DMS114 treated with DMSO at 0.1 percent for 48 hours (cell line): ENCODE measurements at regions not wholly inside any gene's neighbourhood (a gene's known extent, or its start where the extent isn't known, plus 50 kb on each side); places are given as distances from the start of the nearest gene placed in this dataset.

Source experiments
- DNase-seq: peaks from one replicate; lab custom pipeline; 2025; ENCODE audit not compliant: unreplicated experiment; lab: John Stamatoyannopoulos, UW

DNA sequence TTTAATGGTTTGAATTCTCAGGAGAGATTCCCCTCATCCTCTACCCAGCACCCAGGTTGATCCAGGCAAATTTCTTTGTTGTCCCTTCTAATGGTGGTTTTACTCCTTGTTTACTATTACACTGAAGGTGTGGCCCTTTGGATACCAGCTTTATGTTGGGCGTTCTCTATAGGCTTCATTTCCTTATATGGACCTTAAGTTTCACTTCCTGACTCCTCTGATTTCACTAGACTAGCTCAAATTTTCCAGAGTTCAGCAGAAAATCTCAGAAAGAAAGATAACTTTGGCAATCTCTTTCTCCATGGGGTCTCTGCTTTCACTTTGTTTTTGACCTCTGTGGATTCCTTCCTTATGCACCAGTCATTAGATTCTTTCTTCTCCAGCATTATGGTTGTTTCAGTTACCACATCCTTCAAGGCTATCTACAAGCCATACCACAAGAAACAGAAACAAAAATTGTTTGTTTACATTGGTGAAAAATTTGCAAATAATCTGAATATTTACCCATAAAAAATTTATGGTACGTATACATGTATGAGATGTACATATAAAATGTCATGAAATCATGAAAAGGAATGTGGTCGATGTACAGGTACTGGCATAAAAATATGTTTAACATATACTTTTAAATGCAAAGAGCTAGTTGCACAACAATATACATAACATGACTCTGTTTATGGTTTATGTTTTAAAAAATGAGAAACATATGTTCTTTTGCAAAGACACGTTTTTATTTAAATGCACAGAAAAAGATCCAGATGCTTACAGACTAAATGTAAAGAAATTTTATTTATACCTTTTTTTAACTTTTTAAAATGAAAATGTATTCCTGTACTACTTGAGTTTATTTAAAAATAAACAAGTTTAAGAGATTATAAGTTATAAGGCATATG lies 212.6 kb downstream of the LACC1 start:
- DNase-seq: no peak

DNA sequence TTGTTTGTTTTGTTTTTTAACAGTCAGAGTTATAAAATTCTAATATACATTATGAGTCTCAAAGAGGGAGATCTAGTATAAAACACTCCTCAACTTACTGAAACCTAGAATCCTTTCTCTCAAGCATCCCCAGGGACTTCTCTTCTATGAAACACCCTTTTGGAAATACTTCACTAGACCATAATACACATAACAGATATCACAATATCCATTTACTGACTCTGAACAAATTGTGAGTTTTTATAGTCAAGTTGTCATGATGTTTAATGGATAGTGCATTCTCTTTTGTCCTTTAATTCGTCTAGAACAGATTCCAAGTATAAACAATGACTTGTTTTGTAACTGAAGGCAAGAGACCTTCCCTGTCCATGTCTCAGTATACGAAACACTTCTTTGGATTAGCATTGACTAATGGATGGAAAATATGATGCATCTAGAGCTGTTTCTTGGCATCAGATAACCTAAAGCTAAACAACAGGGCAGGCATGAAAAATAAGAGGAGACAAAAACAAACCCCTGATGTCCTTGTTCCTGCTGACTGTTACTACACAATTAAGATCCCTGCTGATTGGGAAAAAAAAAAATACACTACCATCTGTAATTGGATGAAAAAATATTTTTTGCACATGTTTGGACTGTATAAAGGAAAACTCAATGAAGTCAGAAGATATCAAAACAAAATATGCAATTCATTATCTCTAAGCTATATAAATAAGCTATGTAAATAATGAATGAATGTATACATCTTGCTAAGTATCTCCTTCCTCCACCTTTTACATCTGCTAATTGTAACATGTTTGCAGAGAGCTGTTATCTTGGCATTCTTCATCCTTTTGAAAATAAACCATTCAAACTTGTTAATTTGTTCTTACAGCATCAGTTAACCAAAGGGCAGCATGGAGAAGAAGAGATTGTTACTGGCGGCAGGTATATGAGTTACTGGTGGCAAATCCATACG lies 214.2 kb downstream of the LACC1 start:
- DNase-seq: no peak

DNA sequence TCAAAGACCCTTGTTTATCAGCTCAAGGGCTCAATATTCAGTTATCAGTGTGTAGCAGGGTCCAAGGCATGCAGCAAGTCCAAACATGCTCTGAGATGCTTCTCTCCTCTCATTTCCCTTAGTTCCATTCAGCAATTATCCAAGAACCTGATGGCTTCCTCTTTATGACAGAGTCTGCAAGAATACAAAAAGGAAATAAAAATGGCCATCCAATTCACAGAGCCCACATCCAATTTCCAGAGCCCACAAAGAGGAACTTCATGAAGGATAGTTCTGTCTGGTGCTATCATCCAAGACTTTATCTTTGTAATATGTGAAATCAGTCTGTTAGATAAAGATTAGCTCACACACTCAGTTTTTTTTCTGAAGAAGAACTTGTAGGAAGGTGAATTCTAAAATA lies 217.2 kb downstream of the LACC1 start:
- DNase-seq: no peak

GRCh38 chr13:44098559-44098958 lies 218.9 kb downstream of the LACC1 start:
- DNase-seq: no peak

DNA sequence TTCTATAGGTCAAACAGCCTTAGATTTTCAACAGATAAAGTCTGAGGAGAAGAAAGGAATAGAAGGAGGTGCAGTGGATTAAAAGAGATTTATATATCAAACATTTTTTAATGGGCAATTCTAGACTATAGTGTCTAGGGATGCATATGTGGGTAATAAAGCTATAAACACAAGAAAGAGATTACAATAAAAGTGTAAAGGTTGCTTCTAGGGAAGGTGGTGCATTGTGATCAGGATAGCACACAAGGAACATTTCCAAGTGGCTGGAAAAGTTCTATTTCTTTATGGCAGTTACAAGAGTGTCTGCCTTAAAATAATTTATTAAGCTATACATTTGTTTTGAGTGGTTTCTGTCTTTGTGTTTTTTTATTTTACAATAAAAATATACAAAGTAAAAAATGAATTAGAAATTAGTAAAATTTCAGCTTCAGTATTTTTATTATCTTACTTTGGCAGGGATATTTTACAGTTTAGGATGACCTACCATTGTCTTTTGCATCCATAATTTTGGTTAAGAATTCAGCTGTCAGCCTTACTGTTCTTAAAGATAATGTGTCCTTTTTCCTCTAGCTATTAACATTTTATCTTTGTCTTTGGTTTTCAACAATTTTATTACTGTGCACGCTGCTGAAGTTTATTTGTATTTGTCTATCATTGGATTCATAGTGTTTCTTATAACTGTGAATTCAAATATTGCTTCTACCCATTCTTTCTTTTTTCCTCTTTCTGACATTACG lies 221.8 kb downstream of the LACC1 start:
- no peak for DNase-seq

DNA sequence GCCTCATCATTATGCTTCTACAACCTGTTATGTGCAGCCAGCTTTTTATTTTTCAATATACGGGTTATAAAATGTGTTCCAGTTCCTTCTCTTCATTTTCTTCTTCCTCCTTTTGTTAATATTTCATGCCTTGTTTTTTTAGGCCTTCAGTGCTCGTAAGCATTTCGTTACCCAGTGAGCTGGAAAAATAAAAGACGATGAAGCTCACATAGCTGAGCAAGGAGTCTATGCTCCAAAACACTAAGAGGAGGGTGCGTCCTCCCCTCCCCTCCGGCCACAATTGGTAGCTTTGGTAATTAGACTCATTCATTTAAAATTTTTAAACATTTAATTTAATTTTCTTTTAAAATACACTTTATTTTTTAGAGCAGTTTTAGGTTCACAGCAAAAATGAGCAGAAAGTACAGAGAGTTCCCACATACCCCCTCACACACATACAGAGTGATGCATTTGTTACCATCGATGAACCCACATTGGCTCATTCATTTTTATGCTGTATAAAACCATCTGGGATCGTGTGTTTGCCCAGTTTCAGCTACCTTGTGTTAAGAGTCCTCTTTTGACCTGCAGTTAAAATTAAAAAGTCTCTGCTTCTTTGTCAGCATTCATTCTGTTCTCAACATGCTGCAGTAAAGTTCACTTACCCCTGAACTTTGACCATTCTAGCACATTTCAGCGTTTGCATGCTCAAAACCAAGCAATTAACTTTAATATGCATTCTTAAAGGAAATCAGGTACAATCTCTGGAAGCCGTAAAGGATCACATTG lies 223.9 kb downstream of the LACC1 start:
- no peak for DNase-seq

- DNase-seq: no peak
Observed at GRCh38 chr13:44104197-44104490, 224.4 kb downstream of the LACC1 start.

DNA sequence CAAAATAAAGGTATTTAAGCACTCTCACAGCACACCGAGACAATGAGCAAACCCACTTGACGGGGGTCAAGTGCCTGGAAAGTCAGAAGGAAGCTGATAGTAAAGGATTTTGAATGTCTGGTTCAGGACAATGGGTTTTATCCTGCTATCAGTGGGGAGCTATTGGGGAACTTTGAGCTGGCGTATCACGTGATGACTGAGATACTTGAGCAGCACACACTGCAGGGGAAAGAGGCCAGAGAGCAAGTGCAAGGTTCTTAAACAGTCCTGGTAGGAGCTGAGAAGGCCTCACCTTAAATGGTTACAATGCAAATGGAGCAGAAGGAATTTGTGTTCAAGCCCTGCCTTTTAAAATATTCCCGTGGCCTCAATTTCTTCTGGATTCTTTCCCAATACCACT lies 225.3 kb downstream of the LACC1 start:
- no peak for DNase-seq

DNA sequence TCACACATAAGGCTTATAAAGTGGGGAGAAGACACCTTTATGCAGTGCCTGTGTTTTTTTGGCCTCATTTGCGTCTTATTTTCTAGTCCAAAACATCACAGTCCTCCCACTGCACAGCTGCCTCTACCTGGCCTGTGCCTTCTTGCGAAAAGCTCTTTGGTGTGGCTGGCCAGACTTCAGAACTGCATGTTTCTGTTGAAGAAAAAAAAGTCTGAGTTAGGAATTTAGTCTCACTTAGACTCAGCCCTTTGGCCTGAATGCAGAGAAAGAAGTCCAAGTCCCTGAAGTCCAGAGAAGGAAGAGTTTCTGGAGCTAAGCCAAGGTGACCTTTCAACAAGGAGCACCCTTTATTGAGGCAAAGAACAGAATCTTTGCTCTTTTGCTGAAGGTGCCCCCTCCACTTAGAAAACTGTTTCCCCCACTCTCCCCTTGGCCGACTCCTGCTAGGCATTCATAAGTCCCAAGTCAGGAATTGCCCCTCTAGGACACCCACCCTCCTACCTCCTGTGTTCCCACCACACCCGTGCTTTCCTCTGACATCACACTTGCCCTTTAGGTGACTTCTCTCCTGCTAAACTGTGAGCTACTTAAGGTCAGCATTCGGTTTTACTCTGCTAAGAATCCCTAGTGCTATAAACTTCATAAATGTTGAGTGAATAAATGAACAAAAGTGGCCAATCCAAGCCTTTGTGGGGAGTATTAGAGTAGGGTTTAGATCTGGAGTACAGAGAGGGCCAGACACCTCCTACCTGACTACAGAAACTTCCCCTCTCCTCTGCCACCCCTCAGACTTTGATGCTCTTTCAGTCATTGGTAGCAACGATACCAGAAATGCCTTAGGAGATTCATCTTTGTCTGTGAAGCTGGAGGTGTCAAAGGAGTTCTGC lies 226.8 kb downstream of the LACC1 start:
- DNase-seq: no peak

- DNase-seq: no peak
Observed at GRCh38 chr13:44107357-44108121, 227.8 kb downstream of the LACC1 start.

DNA sequence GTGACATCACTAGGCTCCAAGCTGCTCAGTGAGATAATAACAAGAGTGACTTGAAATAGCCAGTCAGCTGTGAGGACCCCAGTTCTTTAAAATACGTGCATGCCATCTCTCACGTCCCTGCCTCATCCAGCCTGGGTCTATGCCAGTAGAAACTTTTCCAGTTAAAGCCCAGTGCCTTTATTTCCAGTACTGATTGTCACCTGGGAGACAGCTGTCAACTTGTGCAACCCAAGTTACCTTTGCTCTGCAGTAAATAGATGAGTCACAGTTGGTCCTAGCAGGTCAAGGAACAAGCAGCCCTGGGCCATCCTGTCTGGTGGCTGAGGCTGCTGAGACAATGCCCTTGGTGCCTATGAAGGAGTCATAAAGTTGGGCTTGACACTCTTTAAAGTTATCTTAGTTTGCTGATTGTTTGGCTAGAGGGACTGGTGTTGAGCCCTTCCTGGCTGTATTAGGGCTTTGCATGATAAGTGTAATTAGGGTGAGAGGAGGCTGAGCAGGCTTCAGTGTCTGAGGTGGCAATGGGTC lies 228.7 kb downstream of the LACC1 start:
- no peak for DNase-seq

- DNase-seq: no peak
Observed at GRCh38 chr13:44110091-44110621, 230.5 kb downstream of the LACC1 start.

GRCh38 chr13:44111701-44112100 lies 232.0 kb downstream of the LACC1 start:
- DNase-seq: no peak

DNA sequence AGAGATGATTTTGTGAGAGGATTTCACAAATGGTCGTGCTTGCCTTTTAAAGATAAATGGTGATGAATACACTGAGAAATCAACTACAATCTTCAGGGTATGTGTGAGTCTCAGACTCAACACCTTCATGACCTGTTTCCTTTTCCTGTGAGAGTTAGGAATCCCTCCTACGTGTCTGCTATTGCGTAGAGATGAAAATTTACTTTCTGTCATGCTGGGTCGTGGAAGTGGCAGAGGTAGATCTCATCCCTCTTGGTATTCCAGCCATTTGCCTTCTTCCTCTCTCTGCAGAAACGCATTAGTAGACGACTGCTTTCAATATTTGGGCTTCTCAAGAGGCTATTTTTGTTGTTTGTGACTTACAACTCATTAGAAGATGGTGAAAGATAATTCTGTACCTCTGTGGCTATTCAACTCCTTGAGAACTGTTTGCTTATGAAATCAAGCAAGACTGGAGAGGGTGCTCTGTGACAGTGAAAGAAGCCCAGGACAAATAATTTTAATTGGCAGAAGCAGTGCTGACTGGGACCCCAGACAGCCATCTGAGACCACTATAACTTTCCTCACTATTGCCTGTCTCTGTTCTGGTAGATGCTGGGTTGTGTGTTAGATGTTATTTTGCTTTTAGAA lies 233.1 kb downstream of the LACC1 start:
- no peak for DNase-seq

DNA sequence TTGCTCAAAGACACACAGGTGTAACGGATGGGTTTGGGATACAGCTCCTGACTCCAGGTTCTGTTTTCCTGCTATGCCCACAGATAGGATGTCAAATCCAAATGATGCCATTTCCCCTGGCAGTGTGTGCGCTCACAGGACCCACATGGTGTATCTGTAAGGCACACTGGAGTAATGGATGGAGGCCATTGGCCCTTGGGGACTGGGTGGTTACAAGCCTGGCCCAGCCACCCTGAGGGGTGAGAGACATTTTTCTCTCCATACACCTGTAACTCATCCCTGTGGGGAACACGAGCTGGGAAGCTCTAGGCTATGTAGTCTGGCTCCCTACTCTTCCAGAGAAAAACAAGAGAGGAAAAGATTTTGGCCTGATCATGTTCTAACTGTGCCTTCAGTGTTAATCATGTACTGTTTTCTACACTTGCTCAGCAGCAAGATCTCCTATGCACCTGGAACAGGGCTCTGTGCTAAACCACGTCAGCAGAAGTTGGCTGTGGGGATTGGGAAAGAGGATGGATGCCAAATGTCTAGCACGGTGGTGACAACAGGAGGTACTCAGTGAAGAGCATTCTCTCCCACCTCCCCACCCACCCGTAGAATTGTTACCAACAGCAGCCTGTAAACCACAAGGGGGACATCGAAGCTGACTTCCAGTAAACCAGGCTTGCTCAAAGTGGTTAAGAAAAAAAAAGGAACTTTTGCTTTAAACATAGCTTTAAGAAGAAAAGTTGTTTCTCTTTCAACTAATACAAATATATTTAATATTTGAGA lies 237.0 kb downstream of the LACC1 start:
- no peak for DNase-seq

DNA sequence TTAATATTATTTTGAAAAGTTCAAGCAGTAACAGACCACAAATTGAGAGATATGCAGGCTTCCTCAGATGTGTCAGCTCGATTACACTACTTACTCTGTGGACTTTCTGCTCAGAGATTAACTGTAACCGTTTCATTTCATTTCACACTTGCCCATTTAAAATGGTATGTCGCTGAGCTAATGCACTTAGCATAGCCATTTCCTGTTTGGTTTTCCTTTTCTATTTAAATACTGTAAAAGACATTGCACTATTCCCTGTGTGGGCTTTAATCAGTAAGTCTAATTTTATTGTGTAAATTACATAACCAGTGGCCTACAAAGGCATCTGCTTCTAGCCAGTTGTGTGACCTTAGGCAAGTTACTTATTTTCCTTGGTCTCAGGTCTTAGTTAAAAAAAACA lies 237.6 kb downstream of the LACC1 start:
- no peak for DNase-seq

DNA sequence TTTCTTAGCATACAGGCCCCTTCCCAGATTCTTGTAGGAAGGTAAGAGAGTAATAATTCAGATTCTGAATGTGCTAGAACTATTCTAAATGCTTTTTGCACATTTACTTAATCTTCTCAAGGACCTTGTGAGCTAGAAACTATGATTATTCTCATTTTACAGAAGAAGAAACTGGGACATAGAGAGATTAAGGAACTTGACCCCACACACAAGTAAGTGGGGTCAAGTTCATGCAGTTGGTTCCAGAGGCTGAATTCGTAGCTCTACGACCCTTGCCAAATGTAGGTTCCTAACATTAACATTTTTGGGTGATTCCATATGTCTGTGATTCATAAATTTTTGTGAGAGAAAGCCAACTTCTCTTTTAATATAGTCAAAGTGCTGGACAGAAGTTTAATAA lies 238.1 kb downstream of the LACC1 start:
- no peak for DNase-seq
